ENCODE measurements at regions not wholly inside any gene's neighbourhood (a gene's known extent, or its start where the extent isn't known, plus 50 kb on each side); places are given as distances from the start of the nearest gene placed in this dataset.

DNA sequence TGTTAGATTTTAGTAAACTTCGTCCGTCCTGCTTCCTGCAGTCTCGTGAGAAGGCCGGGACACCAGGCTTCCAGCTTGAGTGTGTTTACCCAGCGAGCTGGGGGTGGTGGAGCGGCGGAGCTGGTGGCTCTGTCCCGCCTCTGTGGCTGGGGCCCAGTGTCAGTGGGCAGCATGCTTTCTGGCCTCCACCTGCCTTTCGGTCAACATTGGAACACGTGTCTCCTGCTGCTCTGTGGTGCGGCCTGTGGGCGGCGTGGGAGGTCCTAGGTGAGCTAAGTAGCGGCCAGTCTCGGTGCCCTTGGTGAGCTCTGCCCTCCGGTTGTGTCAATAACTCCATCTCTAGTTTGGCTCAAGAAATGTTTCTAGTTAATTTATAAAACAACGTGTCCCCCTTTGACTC lies 125.9 kb downstream of the GADD45G start:
- TF ChIP-seq, protein P1, sequence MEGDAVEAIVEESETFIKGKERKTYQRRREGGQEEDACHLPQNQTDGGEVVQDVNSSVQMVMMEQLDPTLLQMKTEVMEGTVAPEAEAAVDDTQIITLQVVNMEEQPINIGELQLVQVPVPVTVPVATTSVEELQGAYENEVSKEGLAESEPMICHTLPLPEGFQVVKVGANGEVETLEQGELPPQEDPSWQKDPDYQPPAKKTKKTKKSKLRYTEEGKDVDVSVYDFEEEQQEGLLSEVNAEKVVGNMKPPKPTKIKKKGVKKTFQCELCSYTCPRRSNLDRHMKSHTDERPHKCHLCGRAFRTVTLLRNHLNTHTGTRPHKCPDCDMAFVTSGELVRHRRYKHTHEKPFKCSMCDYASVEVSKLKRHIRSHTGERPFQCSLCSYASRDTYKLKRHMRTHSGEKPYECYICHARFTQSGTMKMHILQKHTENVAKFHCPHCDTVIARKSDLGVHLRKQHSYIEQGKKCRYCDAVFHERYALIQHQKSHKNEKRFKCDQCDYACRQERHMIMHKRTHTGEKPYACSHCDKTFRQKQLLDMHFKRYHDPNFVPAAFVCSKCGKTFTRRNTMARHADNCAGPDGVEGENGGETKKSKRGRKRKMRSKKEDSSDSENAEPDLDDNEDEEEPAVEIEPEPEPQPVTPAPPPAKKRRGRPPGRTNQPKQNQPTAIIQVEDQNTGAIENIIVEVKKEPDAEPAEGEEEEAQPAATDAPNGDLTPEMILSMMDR (IDR thresholded peaks at IDR 0.05; ENCODE audit: poor library complexity, severe bottlenecking): no peak
- TF ChIP-seq EZH2 (IDR thresholded peaks at IDR 0.05; ENCODE audit: borderline replicate concordance, insufficient read depth, low read length, poor library complexity, severe bottlenecking) (no peak), SMC3 (conservative IDR thresholded peaks at IDR 0.05; ENCODE audit: poor library complexity) (no peak), POLR2AphosphoS5 (IDR thresholded peaks at IDR 0.05) (no peak), EP300 (conservative IDR thresholded peaks at IDR 0.05; ENCODE audit: poor library complexity, severe bottlenecking) (no peak), REST (IDR thresholded peaks at IDR 0.05; ENCODE audit: borderline replicate concordance) (no peak), MXI1 (conservative IDR thresholded peaks at IDR 0.05; ENCODE audit: poor library complexity, severe bottlenecking) (no peak), TAF1 (IDR thresholded peaks at IDR 0.05; ENCODE audit: low read depth) (no peak)
